ENCODE measurements at regions not wholly inside any gene's neighbourhood (a gene's known extent, or its start where the extent isn't known, plus 50 kb on each side); places are given as distances from the start of the nearest gene placed in this dataset.

DNA sequence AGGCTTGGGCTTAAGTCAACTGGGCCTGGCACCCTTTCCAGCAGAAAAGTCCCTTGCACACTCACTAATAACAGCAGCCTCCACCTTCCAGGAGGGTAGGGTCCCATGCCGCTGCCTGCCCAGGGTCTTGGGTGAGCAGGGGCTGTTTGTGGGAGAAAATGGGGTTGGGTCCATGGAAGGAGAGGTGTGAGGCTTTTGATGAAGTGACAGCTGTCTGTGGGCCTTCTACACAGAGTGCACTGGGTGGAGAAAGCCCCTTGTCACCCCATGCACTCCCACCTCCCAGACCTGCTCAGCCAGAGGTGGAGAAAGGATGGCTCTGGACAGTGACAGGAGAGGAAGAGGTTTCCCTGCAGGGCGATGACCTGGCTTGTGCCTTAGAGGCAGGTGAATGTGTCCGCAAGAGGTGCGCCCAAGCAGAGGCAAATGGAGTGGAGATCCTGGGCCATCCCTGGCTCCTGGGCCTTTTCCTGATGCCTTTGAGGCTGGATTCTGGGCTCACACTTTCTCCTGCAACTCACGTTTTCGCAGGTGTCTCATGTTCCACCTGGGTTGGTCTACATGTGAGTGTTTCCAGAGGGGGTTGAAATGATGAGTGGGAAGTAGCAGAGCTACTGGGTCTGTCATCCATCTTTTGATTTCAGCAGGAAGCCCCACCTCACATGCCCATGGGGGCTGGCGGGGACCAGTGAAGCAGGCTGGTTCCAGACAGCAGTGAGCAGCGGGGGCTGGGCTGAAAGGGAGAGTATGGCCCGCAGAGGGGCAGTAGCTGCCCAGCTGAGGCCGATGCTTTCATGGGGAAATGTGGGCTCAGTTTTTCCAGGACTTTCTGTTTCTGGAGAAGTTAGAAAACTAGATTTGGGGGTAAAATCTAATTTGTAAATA lies 85.2 kb upstream of the PRR23E start:
- Histone ChIP-seq H3K79me2 (ENCODE audit: control insufficient read depth, insufficient read depth, low read length, unreplicated experiment) (no peaks in the 10 kb centered on the region), H3K4me1 (ENCODE audit: control insufficient read depth, insufficient read depth, low read length, unreplicated experiment) (no peaks in the 10 kb centered on the region), H3K4me3 (ENCODE audit: low read depth, low read length) (no peak overlapping the region), H3K36me3 (ENCODE audit: insufficient read depth, low read length) (no peaks in the 10 kb centered on the region), H3K27ac (ENCODE audit: low read depth, low read length) (no peak overlapping the region), H3K27me3 (ENCODE audit: insufficient read depth, low read length) (peaks cover 41% of the 10 kb centered on the region), H2AFZ (ENCODE audit: low read length, unreplicated experiment) (no peak overlapping the region)

DNA sequence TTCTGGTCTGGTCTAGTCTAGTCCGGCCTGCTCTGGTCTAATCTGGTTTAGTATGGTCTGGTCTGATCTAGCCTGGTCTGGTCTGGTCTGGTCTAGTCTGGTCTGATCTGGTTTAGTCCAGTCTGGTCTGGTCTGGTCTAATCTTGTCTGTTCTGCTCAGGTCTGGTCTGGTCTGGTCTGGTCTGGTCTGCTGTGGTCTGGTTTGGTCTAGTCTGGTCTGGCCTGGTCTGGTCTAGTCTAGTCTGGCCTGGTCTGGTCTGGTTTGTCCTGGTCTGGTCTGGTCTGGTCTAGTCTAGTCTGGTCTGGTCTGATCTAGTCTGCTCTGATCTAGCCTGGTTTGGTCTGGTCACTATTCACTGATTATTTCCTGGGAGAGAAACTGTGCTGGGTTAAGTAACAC lies 84.1 kb upstream of the PRR23E start:
- Histone ChIP-seq H3K4me1 (ENCODE audit: control insufficient read depth, insufficient read depth, low read length, unreplicated experiment) (no peaks in the 10 kb centered on the region), H3K36me3 (ENCODE audit: insufficient read depth, low read length) (no peaks in the 10 kb centered on the region), H3K27ac (ENCODE audit: low read depth, low read length) (no peak overlapping the region)

DNA sequence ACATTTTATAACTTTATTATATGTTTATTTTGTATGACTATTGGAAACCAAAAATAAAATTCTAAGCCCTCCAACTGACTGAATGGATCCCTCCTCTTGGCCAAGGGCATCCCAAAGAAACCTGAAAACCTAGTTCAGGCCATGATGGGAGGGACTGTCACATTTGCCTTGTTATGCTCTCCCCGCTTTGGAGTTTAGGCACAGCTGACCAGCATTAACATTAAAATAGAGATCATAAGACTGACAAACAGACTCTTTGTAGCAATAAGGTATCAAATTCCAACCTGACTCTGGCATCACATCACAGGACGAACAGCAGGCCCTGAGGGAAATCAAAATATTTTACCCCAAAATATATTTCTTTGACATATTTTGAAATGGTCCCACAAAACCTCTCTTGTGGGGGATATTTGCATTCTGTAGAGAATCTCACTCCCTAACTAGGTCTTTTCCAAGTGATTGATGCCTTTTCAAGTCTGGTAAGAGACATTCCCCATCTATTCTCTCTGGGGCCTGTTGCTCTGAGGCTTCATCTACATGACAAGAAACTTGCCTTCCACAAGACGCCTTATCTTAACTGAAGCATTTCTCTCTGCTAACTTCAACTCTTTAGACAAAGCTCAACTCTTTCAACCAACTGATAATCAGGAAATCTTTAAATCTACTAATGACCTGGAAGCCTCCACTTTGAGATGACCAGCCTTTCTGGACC lies 81.8 kb upstream of the PRR23E start:
- no peak overlapping the region for H3K27ac ChIP-seq (ENCODE audit: low read depth, low read length)
- no peaks in the 10 kb centered on the region for H3K4me1 ChIP-seq (ENCODE audit: control insufficient read depth, insufficient read depth, low read length, unreplicated experiment)
- peaks cover 50% of the 10 kb centered on the region; the same call in 1 of the 2 replicates for H3K27me3 ChIP-seq (ENCODE audit: insufficient read depth, low read length)
- H3K36me3 ChIP-seq (ENCODE audit: insufficient read depth, low read length): no peaks in the 10 kb centered on the region
- H3K79me2 ChIP-seq (ENCODE audit: control insufficient read depth, insufficient read depth, low read length, unreplicated experiment): no peaks in the 10 kb centered on the region
- H3K4me3 ChIP-seq (ENCODE audit: low read depth, low read length): no peak overlapping the region
- H2AFZ ChIP-seq (ENCODE audit: low read length, unreplicated experiment): no peak overlapping the region

More for the DNA sequence above, 84.1 kb upstream of the PRR23E start:
- peaks cover 50% of the 10 kb centered on the region for H3K27me3 ChIP-seq (ENCODE audit: insufficient read depth, low read length)
- no peak overlapping the region for H2AFZ ChIP-seq (ENCODE audit: low read length, unreplicated experiment)
- H3K4me3 ChIP-seq (ENCODE audit: low read depth, low read length): no peak overlapping the region
- no peaks in the 10 kb centered on the region for H3K79me2 ChIP-seq (ENCODE audit: control insufficient read depth, insufficient read depth, low read length, unreplicated experiment)

DNA sequence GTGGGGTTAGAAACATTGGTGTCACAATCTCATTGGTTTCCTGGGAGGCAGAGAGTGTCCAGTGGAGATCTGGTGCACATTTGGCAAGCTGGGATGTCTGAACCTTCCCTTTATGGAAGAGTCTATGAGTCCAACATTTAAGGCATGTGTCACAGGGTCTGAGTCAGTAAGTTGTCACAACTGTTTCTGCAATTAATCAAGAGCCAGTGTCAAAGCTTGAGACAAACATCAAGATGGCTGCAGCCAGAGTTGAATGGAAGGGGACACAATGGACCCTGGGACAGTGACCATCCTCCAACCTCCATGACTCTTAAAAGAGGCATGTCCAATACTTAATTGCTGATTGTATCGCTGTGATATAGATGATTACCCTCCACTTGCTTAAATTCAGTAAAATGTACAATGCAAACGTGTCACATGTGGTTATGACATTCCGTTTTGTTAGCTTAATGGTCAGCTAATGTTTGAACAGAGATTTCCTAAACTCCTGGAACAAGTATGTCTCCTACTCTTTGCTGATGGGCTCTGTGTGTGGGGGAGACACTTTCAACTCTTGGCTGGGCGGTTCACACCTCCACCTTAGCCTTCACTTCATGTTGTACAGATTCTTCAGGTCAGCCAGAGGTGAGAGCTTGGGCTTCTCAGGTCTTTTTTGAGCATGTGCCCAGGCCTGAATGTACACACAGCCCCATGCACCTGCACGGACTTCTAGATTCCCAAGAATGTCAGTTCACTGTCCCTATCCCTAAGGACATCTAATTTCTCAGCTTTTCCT lies 79.9 kb upstream of the PRR23E start:
- H3K27me3 ChIP-seq (ENCODE audit: insufficient read depth, low read length): peaks cover 59% of the 10 kb centered on the region
- no peak overlapping the region for H2AFZ ChIP-seq (ENCODE audit: low read length, unreplicated experiment)
- no peaks in the 10 kb centered on the region for H3K4me1 ChIP-seq (ENCODE audit: control insufficient read depth, insufficient read depth, low read length, unreplicated experiment)
- H3K36me3 ChIP-seq (ENCODE audit: insufficient read depth, low read length): no peaks in the 10 kb centered on the region
- no peak overlapping the region for H3K4me3 ChIP-seq (ENCODE audit: low read depth, low read length)
- H3K79me2 ChIP-seq (ENCODE audit: control insufficient read depth, insufficient read depth, low read length, unreplicated experiment): no peaks in the 10 kb centered on the region
- H3K27ac ChIP-seq (ENCODE audit: low read depth, low read length): no peak overlapping the region

DNA sequence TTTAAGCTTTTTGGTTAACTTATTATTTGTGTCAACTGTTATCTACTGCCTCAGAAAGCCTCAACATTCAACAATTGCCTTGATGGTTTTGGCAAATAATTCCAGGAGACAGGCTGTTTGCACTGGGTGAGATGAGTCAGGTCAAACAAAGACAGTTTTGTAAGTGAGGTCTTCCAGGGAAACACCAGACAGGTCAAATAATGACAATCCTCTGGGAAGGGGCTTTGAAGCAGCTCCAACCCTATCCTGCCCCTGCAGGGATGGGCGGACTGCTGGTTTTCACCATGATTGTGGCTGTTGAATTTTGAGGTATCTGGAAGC lies 79.4 kb upstream of the PRR23E start:
- no peak overlapping the region for H2AFZ ChIP-seq (ENCODE audit: low read length, unreplicated experiment)
- H3K36me3 ChIP-seq (ENCODE audit: insufficient read depth, low read length): no peaks in the 10 kb centered on the region
- no peaks in the 10 kb centered on the region for H3K79me2 ChIP-seq (ENCODE audit: control insufficient read depth, insufficient read depth, low read length, unreplicated experiment)
- no peaks in the 10 kb centered on the region for H3K4me1 ChIP-seq (ENCODE audit: control insufficient read depth, insufficient read depth, low read length, unreplicated experiment)
- H3K27ac ChIP-seq (ENCODE audit: low read depth, low read length): no peak overlapping the region
- peaks cover 63% of the 10 kb centered on the region for H3K27me3 ChIP-seq (ENCODE audit: insufficient read depth, low read length)
- H3K4me3 ChIP-seq (ENCODE audit: low read depth, low read length): no peak overlapping the region

DNA sequence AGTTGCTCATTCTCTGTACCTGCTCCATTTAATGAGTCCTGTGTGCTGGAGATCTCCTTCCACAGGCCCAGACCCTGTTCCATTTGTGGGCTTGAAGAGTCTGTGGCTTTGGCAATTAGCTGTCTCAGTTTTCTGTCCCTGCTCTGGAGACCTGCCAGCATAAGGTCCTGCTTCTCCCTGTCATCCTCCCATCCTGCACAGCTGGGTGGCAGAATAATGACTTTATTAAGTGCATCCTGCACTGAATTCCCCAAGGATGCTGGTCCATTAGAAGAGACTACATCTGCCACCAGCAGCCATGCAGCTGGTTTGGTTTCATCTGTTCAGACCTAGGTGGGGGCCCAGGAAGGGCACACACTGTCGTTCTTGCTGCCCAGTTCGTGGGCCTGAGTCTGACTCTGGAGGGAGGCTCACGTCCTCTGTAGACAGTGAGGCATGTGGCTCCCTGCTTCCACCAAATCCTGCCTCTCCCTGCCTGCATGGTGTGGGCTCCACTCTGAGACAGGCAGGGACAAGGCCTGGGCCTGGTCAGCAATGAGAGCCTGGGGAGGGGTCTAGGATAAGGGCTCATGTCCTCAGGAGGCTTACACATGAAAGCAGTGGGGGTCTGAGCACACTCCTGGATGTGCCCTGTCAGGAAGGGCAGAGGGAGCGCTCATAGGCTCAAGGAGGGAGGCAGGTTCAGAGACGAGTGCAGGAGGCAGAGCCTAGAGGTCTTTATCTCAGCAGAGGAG lies 78.4 kb upstream of the PRR23E start:
- Histone ChIP-seq H2AFZ (ENCODE audit: low read length, unreplicated experiment) (no peak overlapping the region), H3K27ac (ENCODE audit: low read depth, low read length) (no peak overlapping the region), H3K4me3 (ENCODE audit: low read depth, low read length) (no peak overlapping the region), H3K27me3 (ENCODE audit: insufficient read depth, low read length) (peaks cover 70% of the 10 kb centered on the region), H3K79me2 (ENCODE audit: control insufficient read depth, insufficient read depth, low read length, unreplicated experiment) (no peaks in the 10 kb centered on the region), H3K36me3 (ENCODE audit: insufficient read depth, low read length) (no peaks in the 10 kb centered on the region), H3K4me1 (ENCODE audit: control insufficient read depth, insufficient read depth, low read length, unreplicated experiment) (no peaks in the 10 kb centered on the region)

DNA sequence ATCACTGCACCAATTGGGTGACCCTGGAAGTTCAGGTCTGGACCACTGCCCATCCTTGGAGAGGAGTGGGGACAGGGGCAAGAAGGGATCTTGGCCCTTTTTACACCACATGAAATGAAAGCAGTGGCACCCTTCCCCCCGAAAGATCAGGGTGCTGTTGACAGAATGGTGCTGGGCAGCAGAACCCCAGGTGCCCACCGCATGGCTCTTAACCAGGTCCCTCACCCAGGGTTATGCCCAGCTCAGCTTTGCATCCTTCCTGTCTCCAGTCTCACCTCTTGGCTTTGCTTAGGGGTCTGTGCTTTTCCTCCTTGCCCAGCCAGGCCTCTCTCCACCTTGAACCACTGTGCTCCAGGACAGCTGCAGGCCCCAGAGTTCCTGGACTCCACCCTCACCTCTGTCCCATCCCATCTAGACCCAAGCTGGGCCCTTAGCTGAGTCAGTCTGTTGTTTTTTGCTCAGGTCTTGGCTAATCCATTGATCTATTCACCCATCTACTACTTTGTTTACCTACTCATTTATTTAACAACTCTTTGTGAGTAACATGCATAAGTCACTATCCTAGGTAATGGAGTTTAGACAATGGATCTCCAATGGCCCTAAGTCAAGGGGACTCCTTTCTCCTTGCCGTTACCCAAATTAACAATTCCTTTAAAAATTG lies 77.1 kb upstream of the PRR23E start:
- Histone ChIP-seq H3K79me2 (ENCODE audit: control insufficient read depth, insufficient read depth, low read length, unreplicated experiment) (no peaks in the 10 kb centered on the region), H3K27me3 (ENCODE audit: insufficient read depth, low read length) (peaks cover 65% of the 10 kb centered on the region), H3K4me1 (ENCODE audit: control insufficient read depth, insufficient read depth, low read length, unreplicated experiment) (no peaks in the 10 kb centered on the region), H3K27ac (ENCODE audit: low read depth, low read length) (no peak overlapping the region), H3K4me3 (ENCODE audit: low read depth, low read length) (no peak overlapping the region), H2AFZ (ENCODE audit: low read length, unreplicated experiment) (no peak overlapping the region), H3K36me3 (ENCODE audit: insufficient read depth, low read length) (no peaks in the 10 kb centered on the region)

DNA sequence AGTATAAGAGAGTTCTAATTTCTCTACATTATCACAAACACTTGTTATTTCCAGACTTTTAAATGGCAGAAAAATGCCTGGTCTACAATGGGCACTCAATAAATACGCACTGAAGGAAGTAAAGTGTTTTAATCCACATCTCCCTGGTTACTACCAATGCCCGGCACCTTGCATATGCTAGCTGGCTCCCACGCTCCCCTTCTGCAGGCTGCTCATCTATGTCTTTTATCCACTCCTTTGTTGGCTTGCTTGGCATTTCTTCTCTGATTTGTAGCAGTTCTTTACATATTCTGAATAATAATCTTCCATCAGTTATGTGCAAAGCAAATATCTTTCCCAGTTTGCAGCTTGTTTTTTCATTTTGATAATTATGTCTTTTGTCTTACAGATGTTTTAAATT lies 74.6 kb upstream of the PRR23E start:
- H3K4me1 ChIP-seq (ENCODE audit: control insufficient read depth, insufficient read depth, low read length, unreplicated experiment): no peaks in the 10 kb centered on the region
- no peak overlapping the region for H3K4me3 ChIP-seq (ENCODE audit: low read depth, low read length)
- no peaks in the 10 kb centered on the region for H3K36me3 ChIP-seq (ENCODE audit: insufficient read depth, low read length)
- no peak overlapping the region for H2AFZ ChIP-seq (ENCODE audit: low read length, unreplicated experiment)
- H3K79me2 ChIP-seq (ENCODE audit: control insufficient read depth, insufficient read depth, low read length, unreplicated experiment): no peaks in the 10 kb centered on the region
- peaks cover 70% of the 10 kb centered on the region for H3K27me3 ChIP-seq (ENCODE audit: insufficient read depth, low read length)
- no peak overlapping the region for H3K27ac ChIP-seq (ENCODE audit: low read depth, low read length)

DNA sequence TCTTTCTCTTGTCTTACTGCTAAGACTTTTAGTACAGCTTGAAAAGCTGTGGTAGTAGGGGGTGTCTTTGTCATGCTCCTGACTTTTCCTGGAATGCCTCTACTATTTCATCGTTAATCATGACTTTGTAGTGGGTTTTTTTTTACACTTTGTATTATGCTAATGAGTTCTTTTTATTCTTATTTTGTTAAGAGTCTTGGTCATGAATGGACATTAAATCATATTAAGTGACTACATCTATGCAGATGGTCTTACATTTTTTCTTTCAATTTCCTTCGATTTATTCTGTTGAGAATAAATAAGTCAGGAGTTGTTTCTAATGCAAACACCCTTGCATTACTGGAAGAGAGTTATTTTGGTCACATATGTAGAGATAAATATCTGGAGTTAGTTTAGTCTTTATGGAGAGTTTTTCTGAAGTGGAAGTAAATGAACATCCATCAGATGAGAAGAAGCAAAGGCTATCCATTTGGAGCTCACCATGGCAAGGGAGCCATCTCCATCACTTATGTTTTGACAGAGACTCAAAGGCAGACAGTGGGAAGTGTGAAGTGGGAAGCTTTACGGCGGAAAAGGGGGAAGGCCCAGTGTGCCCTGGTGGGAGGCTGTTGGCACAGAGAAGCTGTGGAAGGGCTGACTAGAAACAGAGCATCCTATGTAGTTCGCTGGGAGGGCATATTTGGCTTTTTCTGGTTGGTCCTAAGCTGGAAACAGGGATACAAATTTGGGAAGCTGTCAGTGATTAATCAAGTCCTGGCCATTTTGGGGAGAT lies 73.1 kb upstream of the PRR23E start:
- Histone ChIP-seq H3K4me1 (ENCODE audit: control insufficient read depth, insufficient read depth, low read length, unreplicated experiment) (no peaks in the 10 kb centered on the region), H3K27me3 (ENCODE audit: insufficient read depth, low read length) (peaks cover 74% of the 10 kb centered on the region), H3K4me3 (ENCODE audit: low read depth, low read length) (no peak overlapping the region), H3K27ac (ENCODE audit: low read depth, low read length) (no peak overlapping the region), H3K79me2 (ENCODE audit: control insufficient read depth, insufficient read depth, low read length, unreplicated experiment) (no peaks in the 10 kb centered on the region), H3K36me3 (ENCODE audit: insufficient read depth, low read length) (no peaks in the 10 kb centered on the region), H2AFZ (ENCODE audit: low read length, unreplicated experiment) (no peak overlapping the region)
